ENCODE measurements at regions not wholly inside any gene's neighbourhood (a gene's known extent, or its start where the extent isn't known, plus 50 kb on each side); places are given as distances from the start of the nearest gene placed in this dataset.
"Not testable (repeated sequence)": the region's sequence is repeated elsewhere in the genome, so short reads cannot be mapped to it uniquely, and the experiment has no call there.

GRCh38 chr2:241953324-241953928 is 83.9 kb downstream of the RTP5 start:
- no peak overlapping the region for H3K27ac Mint-ChIP-seq (ENCODE audit: low read depth)
- DNase-seq (ENCODE audit: low spot score in 2 of 2) = no peak
- ATAC-seq (replicated peaks; ENCODE audit: extremely low read depth, poor library complexity, severe bottlenecking) = no peak

DNA sequence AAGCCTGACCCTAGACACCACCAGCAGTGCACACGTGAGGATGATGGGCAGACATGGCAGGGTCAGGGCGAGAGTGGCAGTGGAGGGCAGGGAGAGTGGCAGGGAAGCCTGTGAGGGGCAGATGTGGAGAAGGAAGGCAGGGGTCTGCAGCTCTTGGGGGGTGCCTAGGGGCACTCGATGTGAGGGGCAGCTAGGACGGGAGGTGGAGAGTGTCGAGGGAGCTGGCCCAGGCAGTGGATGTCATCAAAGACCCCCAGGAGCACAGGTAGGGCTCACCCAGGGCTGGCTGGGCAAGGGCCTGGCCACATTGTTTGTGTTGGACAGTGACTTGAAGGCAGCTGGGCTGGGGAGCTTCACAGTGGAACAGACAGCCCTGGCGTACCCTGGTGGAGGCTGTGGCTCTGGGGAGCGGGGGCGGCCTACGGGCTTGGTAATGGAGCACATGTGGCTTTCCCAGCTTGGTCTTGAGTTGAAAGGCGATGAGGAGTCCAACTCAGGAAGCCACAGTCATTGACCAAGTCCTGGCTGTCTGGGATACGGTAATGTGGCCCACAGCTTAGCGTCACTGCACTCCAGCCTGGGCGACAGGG is 87.1 kb downstream of the RTP5 start:
- DNase-seq (ENCODE audit: low spot score in 2 of 2) (no peak), ATAC-seq (replicated peaks; ENCODE audit: extremely low read depth, poor library complexity, severe bottlenecking) (no peak)
- no peaks in the 10 kb centered on the region for H3K27me3 Mint-ChIP-seq
- no peak overlapping the region for H3K27ac Mint-ChIP-seq (ENCODE audit: low read depth)
- peaks cover 4% of the 10 kb centered on the region for H3K4me1 Mint-ChIP-seq
- H3K36me3 Mint-ChIP-seq (ENCODE audit: insufficient read depth) = peaks cover 2% of the 10 kb centered on the region
- no peak overlapping the region for H3K4me3 Mint-ChIP-seq
- no peaks in the 10 kb centered on the region for H3K9me3 Mint-ChIP-seq

More at GRCh38 chr2:241953324-241953928, 83.9 kb downstream of the RTP5 start:
- no peaks in the 10 kb centered on the region for H3K9me3 Mint-ChIP-seq
- no peaks in the 10 kb centered on the region for H3K27me3 Mint-ChIP-seq
- peaks cover 2% of the 10 kb centered on the region for H3K36me3 Mint-ChIP-seq (ENCODE audit: insufficient read depth)
- no peak overlapping the region for H3K4me3 Mint-ChIP-seq
- H3K4me1 Mint-ChIP-seq = peaks cover 7% of the 10 kb centered on the region

DNA sequence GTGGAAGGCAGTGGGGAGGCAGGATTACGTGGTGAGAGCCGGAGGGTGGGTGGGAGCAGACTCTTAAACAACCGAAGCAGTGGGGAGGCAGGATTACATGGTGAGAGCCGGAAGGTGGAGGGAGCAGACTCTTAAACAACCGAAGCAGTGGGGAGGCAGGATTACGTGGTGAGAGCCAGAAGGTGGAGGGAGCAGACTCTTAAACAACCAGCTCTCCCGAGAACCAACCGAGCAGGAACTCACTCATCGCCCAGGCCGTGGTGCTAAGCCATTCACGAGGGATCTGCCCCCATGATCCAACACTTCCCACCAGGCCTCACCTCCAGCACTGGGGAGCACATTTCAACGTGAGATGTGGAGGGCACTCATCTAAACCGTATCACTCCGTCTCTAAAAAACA is 87.7 kb downstream of the RTP5 start:
- H3K4me3 Mint-ChIP-seq = no peak overlapping the region
- peaks cover 4% of the 10 kb centered on the region for H3K4me1 Mint-ChIP-seq
- H3K27me3 Mint-ChIP-seq = no peaks in the 10 kb centered on the region
- no peaks in the 10 kb centered on the region for H3K9me3 Mint-ChIP-seq
- H3K36me3 Mint-ChIP-seq (ENCODE audit: insufficient read depth) = peaks cover 2% of the 10 kb centered on the region
- DNase-seq (ENCODE audit: low spot score in 2 of 2) (no peak), ATAC-seq (replicated peaks; ENCODE audit: extremely low read depth, poor library complexity, severe bottlenecking) (no peak)
- no peak overlapping the region for H3K27ac Mint-ChIP-seq (ENCODE audit: low read depth)

DNA sequence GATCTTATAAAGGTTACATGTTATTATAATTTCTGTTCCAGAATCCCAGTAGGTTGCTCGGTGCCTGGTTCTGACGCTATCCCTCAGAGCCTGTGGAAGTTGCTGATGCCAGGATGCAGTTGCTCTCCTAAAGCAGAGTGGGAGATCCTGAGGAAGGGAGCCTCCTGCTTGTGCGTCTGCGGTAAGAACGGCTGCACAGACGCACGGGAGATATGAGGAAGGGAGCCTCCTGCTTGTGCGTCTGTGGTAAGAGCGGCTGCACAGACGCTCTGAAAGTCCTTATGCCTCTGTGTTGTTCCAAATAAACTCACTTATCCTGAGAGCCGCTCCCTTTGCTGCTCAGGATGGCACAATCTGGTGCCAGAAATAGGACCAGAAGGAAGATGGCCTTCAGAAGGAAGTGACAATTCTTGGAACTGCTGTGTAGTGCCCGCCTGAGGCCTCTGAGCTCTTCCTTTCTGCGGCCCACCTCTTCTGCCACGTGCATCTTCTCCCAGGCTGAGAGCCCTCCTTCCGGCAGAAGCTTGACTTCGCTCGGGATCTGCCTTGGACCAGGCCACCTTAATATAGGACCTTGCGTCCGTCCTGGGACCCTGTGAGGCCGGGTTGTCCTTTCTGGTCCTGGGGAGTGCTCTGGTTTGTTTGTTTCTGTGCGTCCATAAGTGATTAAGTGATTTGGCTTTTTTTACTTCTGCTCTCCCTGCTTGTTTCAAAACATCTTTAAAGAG is 89.5 kb downstream of the RTP5 start:
- no peaks in the 10 kb centered on the region for H3K36me3 Mint-ChIP-seq (ENCODE audit: insufficient read depth)
- H3K27me3 Mint-ChIP-seq = no peaks in the 10 kb centered on the region
- H3K9me3 Mint-ChIP-seq = no peaks in the 10 kb centered on the region
- no peak overlapping the region for H3K27ac Mint-ChIP-seq (ENCODE audit: low read depth)
- DNase-seq (ENCODE audit: low spot score in 2 of 2) (no peak), ATAC-seq (replicated peaks; ENCODE audit: extremely low read depth, poor library complexity, severe bottlenecking) (no peak)
- peaks cover 4% of the 10 kb centered on the region for H3K4me1 Mint-ChIP-seq
- H3K4me3 Mint-ChIP-seq = no peak overlapping the region

DNA sequence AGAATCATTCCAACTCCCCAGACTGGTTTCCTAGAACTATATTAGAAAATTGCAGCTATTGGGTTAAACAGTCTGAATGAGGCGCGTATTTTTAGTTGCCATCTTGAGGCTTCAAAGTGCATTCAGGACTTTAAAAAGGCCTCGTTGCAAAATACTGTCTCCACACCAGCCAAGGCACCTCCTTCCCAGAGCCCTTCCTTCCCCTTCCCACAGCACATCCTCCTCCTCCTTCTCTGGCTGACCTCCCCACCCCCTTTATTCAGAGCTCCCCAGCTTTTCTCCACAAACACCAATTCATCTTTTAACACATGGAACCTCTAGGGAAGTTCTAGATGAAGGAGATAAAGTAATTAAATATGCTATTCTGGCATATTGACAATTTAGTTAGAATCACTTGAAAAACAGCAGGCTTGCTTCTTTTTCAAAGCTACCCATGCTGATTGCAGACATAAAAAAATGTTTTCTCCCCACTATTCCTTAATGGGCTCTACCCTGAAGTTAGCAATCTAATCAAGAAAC is 90.3 kb downstream of the RTP5 start:
- Mint-ChIP-seq H3K4me1 (peaks cover 4% of the 10 kb centered on the region), H3K4me3 (no peak overlapping the region), H3K9me3 (no peaks in the 10 kb centered on the region), H3K36me3 (ENCODE audit: insufficient read depth) (no peaks in the 10 kb centered on the region), H3K27me3 (no peaks in the 10 kb centered on the region), H3K27ac (ENCODE audit: low read depth) (no peak overlapping the region)
- ATAC-seq (replicated peaks; ENCODE audit: extremely low read depth, poor library complexity, severe bottlenecking) = no peak
- DNase-seq (ENCODE audit: low spot score in 2 of 2) = no peak

DNA sequence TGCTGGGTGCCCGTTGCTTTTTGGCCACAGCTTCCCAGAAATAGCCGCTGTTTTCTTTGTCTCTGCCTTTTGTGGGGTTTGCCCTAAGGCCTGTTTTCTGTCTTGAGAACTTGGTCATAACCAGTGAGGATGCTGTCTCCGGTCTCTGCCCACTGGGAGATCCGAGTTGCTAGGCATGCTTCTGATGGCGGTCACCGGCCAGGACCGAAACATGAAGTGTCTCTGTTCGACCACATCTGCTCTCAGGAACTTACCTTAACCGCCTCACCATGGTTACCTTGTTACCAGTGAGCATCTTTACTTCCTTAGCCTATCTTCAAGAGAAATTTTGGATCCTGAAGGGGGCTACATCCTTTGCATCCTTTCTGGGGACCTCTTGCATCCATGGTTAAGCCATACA is 91.9 kb downstream of the RTP5 start:
- no peak overlapping the region for H3K27ac Mint-ChIP-seq (ENCODE audit: low read depth)
- H3K4me1 Mint-ChIP-seq = peaks cover 13% of the 10 kb centered on the region
- no peaks in the 10 kb centered on the region for H3K27me3 Mint-ChIP-seq
- H3K4me3 Mint-ChIP-seq = no peak overlapping the region
- peaks cover 4% of the 10 kb centered on the region for H3K36me3 Mint-ChIP-seq (ENCODE audit: insufficient read depth)
- ATAC-seq (replicated peaks; ENCODE audit: extremely low read depth, poor library complexity, severe bottlenecking) (no peak), DNase-seq (ENCODE audit: low spot score in 2 of 2) (no peak)
- no peaks in the 10 kb centered on the region for H3K9me3 Mint-ChIP-seq

- ATAC-seq (replicated peaks; ENCODE audit: extremely low read depth, poor library complexity, severe bottlenecking) = no peak
- no peak overlapping the region for H3K4me3 Mint-ChIP-seq
- H3K9me3 Mint-ChIP-seq = no peaks in the 10 kb centered on the region
- no peak for DNase-seq (ENCODE audit: low spot score in 2 of 2)
- no peak overlapping the region for H3K27ac Mint-ChIP-seq (ENCODE audit: low read depth)
- H3K36me3 Mint-ChIP-seq (ENCODE audit: insufficient read depth) = peaks cover 6% of the 10 kb centered on the region
- peaks cover 19% of the 10 kb centered on the region for H3K4me1 Mint-ChIP-seq
- H3K27me3 Mint-ChIP-seq = no peaks in the 10 kb centered on the region
Measured at GRCh38 chr2:241964133-241964532, 94.6 kb downstream of the RTP5 start.

- H3K9me3 Mint-ChIP-seq = no peaks in the 10 kb centered on the region
- H3K4me3 Mint-ChIP-seq = peak overlapping the region; percentile 63
- H3K27me3 Mint-ChIP-seq = no peaks in the 10 kb centered on the region
- peaks cover 6% of the 10 kb centered on the region for H3K36me3 Mint-ChIP-seq (ENCODE audit: insufficient read depth)
- peak overlapping the region; percentile 87 for H3K27ac Mint-ChIP-seq (ENCODE audit: low read depth)
- peak; percentile 96 for ATAC-seq (replicated peaks; ENCODE audit: extremely low read depth, poor library complexity, severe bottlenecking)
- H3K4me1 Mint-ChIP-seq = peaks cover 19% of the 10 kb centered on the region
- DNase-seq (ENCODE audit: low spot score in 2 of 2) = peak; percentile 30 to 64
Measured at GRCh38 chr2:241965931-241966412, 96.4 kb downstream of the RTP5 start.

DNA sequence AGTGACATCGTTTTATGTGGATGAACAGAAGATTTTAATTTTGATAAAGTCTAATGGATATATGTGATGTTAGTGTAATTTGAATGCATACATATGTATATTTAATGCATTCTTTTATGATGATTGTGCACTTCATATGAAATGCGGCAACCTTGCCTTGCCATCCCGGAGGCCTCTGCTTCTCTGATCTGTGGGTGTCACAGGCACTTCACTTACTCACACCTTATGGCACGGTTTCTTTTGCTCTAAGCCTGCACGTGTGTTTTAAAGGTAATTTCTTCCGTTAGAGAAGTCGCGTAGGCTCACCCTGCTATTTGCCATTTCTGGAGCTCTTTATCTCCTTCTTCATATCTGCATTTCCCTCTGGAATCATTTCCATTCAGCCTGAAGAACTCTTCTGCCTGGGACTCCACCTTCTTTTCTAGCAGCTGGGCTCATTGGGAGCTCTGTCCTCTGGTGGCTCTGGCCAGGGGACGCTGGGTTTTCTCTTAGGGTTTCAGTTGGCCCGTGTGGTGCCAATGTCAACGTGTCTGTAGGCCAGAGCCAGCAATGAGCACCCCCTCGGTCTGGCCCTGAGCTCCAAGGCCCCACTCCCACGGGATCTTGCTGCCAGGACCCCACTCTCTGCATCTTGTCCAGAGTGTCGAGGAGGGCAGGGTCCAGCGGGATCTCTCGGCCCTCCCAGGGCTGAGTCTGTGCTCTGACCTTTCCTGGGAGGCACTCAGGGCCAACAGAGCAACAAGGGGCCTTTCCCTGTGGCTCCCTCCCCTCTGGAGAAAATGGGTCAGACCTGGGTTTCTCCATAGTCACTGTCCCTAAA is 97.3 kb downstream of the RTP5 start:
- Mint-ChIP-seq H3K9me3 (no peaks in the 10 kb centered on the region), H3K36me3 (ENCODE audit: insufficient read depth) (peaks cover 6% of the 10 kb centered on the region), H3K27me3 (no peaks in the 10 kb centered on the region), H3K4me3 (peak overlapping the region; percentile 63), H3K4me1 (peaks cover 19% of the 10 kb centered on the region), H3K27ac (ENCODE audit: low read depth) (peak overlapping the region; percentile 87)
- DNase-seq (ENCODE audit: low spot score in 2 of 2) (no peak), ATAC-seq (replicated peaks; ENCODE audit: extremely low read depth, poor library complexity, severe bottlenecking) (no peak)

- no peaks in the 10 kb centered on the region for H3K27me3 Mint-ChIP-seq
- peaks cover 19% of the 10 kb centered on the region for H3K4me1 Mint-ChIP-seq
- H3K27ac Mint-ChIP-seq (ENCODE audit: low read depth) = no peak overlapping the region
- peaks cover 6% of the 10 kb centered on the region for H3K36me3 Mint-ChIP-seq (ENCODE audit: insufficient read depth)
- ATAC-seq (replicated peaks; ENCODE audit: extremely low read depth, poor library complexity, severe bottlenecking) (no peak), DNase-seq (ENCODE audit: low spot score in 2 of 2) (no peak)
- H3K4me3 Mint-ChIP-seq = no peak overlapping the region
- H3K9me3 Mint-ChIP-seq = no peaks in the 10 kb centered on the region
Measured at GRCh38 chr2:241967467-241968144, 98.1 kb downstream of the RTP5 start.

- ATAC-seq (replicated peaks; ENCODE audit: extremely low read depth, poor library complexity, severe bottlenecking) = no peak
- Mint-ChIP-seq H3K36me3 (ENCODE audit: insufficient read depth) (peaks cover 6% of the 10 kb centered on the region), H3K4me1 (peaks cover 19% of the 10 kb centered on the region), H3K9me3 (no peaks in the 10 kb centered on the region), H3K27me3 (no peaks in the 10 kb centered on the region), H3K4me3 (no peak overlapping the region), H3K27ac (ENCODE audit: low read depth) (peak overlapping the region; percentile 29)
- DNase-seq (ENCODE audit: low spot score in 2 of 2) = no peak
Measured at GRCh38 chr2:241968417-241968816, 98.9 kb downstream of the RTP5 start.

DNA sequence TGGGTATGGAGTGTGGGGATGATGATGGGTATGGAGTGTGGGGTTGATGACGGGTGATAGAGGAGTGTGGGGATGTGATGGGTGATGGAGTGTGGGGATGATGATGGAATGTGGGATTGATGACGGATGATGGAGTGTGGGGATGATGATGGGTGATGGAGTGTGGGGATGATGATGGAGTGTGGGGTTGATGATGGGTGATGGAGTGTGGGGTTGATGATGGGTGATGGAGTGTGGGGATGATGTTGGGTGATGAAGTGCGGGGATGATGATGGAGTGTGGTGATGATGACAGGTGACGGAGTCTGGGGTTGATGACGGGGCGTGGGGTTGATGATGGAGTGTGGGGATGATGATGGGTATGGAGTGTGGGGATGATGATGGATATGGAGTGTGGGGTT is 99.7 kb downstream of the RTP5 start:
- H3K9me3 Mint-ChIP-seq; H3K27me3 Mint-ChIP-seq; ATAC-seq (replicated peaks; ENCODE audit: extremely low read depth, poor library complexity, severe bottlenecking); H3K27ac Mint-ChIP-seq (ENCODE audit: low read depth); H3K36me3 Mint-ChIP-seq (ENCODE audit: insufficient read depth); H3K4me3 Mint-ChIP-seq; DNase-seq (ENCODE audit: low spot score in 2 of 2): not testable (repeated sequence)
- H3K4me1 Mint-ChIP-seq = peaks cover 19% of the 10 kb centered on the region
